Umbilical cord (tissue), 1 donor: ENCODE measurements at regions not wholly inside any gene's neighbourhood (a gene's known extent, or its start where the extent isn't known, plus 50 kb on each side); places are given as distances from the start of the nearest gene placed in this dataset.
A peak's percentile ranks its signal among the peaks of the same experiment; 100 is the strongest.
"Not testable (repeated sequence)": the region's sequence is repeated elsewhere in the genome, so short reads cannot be mapped to it uniquely, and the experiment has no call there.

Source experiments
- DNase-seq: peaks from one replicate; pipeline ENCODE4 v3.0.0-alpha.2; 2015; ENCODE audit warnings: low spot score

GRCh38 chr5:174550026-174550425 is 174.4 kb upstream of the MSX2 start:
- DNase-seq = no peak

GRCh38 chr5:174552428-174552827 is 172.0 kb upstream of the MSX2 start:
- DNase-seq = no peak

- DNase-seq = no peak
These were observed 170.8 kb upstream of the MSX2 start for GRCh38 chr5:174553556-174553955.

- no peak for DNase-seq
These were observed 168.7 kb upstream of the MSX2 start for GRCh38 chr5:174555726-174556125.

GRCh38 chr5:174556756-174557155 is 167.6 kb upstream of the MSX2 start:
- DNase-seq = no peak

- DNase-seq = no peak
These were observed 166.2 kb upstream of the MSX2 start for GRCh38 chr5:174558190-174558589.

GRCh38 chr5:174559141-174559540 is 165.2 kb upstream of the MSX2 start:
- DNase-seq = peak; percentile 43

GRCh38 chr5:174559566-174560090 is 164.8 kb upstream of the MSX2 start:
- no peak for DNase-seq

- no peak for DNase-seq
These were observed 163.5 kb upstream of the MSX2 start for GRCh38 chr5:174560861-174561260.

- not testable (repeated sequence) for DNase-seq
These were observed 161.3 kb upstream of the MSX2 start for GRCh38 chr5:174563040-174563439.

GRCh38 chr5:174563899-174564298 is 160.5 kb upstream of the MSX2 start:
- peak; percentile 43 for DNase-seq

GRCh38 chr5:174567506-174568141 is 156.8 kb upstream of the MSX2 start:
- no peak for DNase-seq

- DNase-seq = no peak
These were observed 153.7 kb upstream of the MSX2 start for GRCh38 chr5:174570662-174571061.

- DNase-seq = peak; percentile 99
These were observed 152.6 kb upstream of the MSX2 start for GRCh38 chr5:174571662-174572397.

- DNase-seq = no peak
These were observed 151.8 kb upstream of the MSX2 start for GRCh38 chr5:174572591-174572990.

- peak; percentile 57 for DNase-seq
These were observed 151.0 kb upstream of the MSX2 start for GRCh38 chr5:174573221-174573994.

- peak; percentile 43 for DNase-seq
These were observed 149.3 kb upstream of the MSX2 start for GRCh38 chr5:174575043-174575442.

- no peak for DNase-seq
These were observed 148.3 kb upstream of the MSX2 start for GRCh38 chr5:174576042-174576441.

- DNase-seq = no peak
These were observed 142.9 kb upstream of the MSX2 start for GRCh38 chr5:174581479-174581878.

- DNase-seq = no peak
These were observed 142.5 kb upstream of the MSX2 start for GRCh38 chr5:174581894-174582293.

GRCh38 chr5:174583071-174583470 is 141.3 kb upstream of the MSX2 start:
- DNase-seq = no peak

GRCh38 chr5:174585472-174585871 is 138.9 kb upstream of the MSX2 start:
- DNase-seq = no peak
